HEK293 (cell line): ENCODE measurements at regions not wholly inside any gene's neighbourhood (a gene's known extent, or its start where the extent isn't known, plus 50 kb on each side); places are given as distances from the start of the nearest gene placed in this dataset.

ENCODE experiments used
- KLF10 ChIP-seq: fragments of 450-650 bp; IDR thresholded peaks from 2 replicates; pipeline ENCODE4 v1.5.1; 2018; ENCODE audit warnings: missing biosample characterization, mild to moderate bottlenecking, missing genetic modification characterization
- YY1 ChIP-seq: fragments of 450-650 bp; formaldehyde crosslinking; IDR thresholded peaks from 2 replicates; pipeline ENCODE4 v1.5.1; 2018; ENCODE audit warnings: missing biosample characterization, missing genetic modification characterization
- ZNF174 ChIP-seq: fragments of 450-650 bp; formaldehyde crosslinking; IDR thresholded peaks from 2 replicates; pipeline ENCODE4 v1.5.0; 2017; ENCODE audit warnings: missing biosample characterization, mild to moderate bottlenecking, missing genetic modification characterization
- ZNF423 ChIP-seq: fragments of 450-650 bp; formaldehyde crosslinking; IDR thresholded peaks from 2 replicates; pipeline ENCODE4 v1.5.1; 2016; ENCODE audit warnings: missing biosample characterization, missing genetic modification characterization
- ZNF510 ChIP-seq: fragments of 450-650 bp; formaldehyde crosslinking; IDR thresholded peaks from 2 replicates; pipeline ENCODE4 v1.5.1; 2018; ENCODE audit warnings: mild to moderate bottlenecking, missing genetic modification characterization, missing biosample characterization; ENCODE audit not compliant: insufficient replicate concordance
- TF ChIP-seq, protein P1 (sequence below): fragments of 450-650 bp; formaldehyde crosslinking; IDR thresholded peaks from 2 replicates; pipeline ENCODE4 v1.5.1; 2016; ENCODE audit warnings: missing biosample characterization, missing genetic modification characterization

DNA sequence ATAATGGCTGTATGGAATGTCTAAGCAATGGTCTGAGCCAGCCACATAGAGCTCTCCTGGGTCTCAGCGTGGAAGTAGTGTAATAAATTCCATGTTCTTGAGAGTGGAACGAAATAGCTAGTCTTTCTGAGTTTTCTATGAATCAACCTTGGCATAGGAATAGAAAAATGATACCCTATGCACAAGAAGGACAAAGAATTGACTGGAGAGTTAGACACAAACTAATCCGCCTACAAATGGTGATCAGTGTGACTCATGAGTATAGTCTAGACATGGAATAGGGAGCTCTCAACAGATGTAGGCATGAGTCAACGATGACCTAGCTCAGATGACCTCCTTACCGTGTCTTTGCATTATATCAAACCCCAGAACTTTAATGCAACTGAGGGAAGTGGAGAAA is 256.8 kb upstream of the GRIN3A start:
- TF ChIP-seq KLF10 = no peak
- TF ChIP-seq, protein P1, sequence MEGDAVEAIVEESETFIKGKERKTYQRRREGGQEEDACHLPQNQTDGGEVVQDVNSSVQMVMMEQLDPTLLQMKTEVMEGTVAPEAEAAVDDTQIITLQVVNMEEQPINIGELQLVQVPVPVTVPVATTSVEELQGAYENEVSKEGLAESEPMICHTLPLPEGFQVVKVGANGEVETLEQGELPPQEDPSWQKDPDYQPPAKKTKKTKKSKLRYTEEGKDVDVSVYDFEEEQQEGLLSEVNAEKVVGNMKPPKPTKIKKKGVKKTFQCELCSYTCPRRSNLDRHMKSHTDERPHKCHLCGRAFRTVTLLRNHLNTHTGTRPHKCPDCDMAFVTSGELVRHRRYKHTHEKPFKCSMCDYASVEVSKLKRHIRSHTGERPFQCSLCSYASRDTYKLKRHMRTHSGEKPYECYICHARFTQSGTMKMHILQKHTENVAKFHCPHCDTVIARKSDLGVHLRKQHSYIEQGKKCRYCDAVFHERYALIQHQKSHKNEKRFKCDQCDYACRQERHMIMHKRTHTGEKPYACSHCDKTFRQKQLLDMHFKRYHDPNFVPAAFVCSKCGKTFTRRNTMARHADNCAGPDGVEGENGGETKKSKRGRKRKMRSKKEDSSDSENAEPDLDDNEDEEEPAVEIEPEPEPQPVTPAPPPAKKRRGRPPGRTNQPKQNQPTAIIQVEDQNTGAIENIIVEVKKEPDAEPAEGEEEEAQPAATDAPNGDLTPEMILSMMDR = no peak
- no peak for TF ChIP-seq ZNF174 (tag by site-specific recombination)
- TF ChIP-seq ZNF423 = no peak
- TF ChIP-seq YY1 (tag by site-specific recombination) = no peak
- TF ChIP-seq ZNF510 (tag by site-specific recombination) = no peak
